HG02973 (cell line): ENCODE measurements at regions not wholly inside any gene's neighbourhood (a gene's known extent, or its start where the extent isn't known, plus 50 kb on each side); places are given as distances from the start of the nearest gene placed in this dataset.

ENCODE experiments used
- ATAC-seq: cut with Tn5 transposase; IDR thresholded peaks from one replicate; pipeline ENCODE4 v1.9.1; 2021; ENCODE audit warnings: moderate library complexity; ENCODE audit not compliant: unreplicated experiment

DNA sequence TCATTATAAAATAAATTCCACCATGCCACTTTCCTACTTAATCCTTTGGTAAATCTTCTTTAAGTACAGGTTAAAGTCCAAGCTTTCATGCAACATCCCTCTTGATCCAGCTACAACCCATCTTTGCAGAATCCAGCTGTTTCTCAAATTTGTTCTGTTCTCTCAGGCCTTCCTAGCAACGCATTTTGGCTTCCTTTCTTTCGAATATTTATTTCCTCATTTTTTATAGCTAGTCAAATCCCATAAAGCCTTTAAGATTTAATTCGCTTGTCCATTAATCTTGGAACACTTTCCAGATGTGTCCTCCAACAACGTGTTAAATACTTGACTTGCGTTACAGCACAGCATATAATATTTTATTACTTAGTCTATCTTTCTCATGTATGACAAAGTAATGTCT, 600.1 kb upstream of the CHORDC1 start:
- no peak for ATAC-seq

DNA sequence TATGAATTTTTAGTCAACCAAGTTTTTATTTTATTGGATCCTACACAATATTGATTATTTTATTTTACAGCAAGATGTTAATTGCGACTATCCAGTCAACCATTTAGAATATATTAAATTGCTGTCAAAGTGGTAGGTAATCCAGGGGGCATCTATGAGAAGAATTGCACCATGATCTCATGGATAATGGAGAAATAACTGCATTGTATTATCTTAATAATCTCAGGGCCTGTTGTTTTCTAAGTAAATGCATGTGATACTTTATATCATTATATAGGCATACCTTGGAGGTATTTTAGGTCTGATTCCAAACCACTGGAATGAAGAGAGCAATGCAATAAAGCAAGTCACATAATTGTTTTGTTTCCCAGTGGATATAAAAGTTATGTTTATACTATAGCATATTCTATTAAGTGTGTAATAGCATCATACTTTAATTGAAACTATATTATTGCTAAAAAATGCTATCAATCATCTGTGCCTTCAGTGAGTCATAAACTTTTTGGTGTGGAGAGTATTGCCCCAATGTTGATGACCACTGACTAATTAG, 595.4 kb upstream of the CHORDC1 start:
- ATAC-seq, result no peak

DNA sequence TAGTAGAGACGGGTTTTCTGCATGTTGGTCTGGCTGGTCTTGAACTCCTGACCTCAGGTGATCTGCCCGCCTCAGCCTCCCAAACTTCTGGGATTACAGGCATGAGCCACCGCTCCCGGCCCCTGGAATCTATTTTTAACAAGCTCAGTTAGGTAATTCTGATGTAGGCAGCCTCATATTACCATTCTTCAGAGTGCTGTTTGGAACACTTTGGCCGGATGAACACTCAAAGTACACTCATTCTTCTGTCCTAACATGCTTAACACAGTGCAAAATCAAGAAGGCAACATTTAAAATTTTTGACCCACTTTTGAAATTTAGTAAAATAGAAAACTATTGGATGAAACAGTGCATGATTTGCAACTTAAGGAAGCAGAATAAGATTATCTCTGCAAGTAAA, 586.7 kb upstream of the CHORDC1 start:
- no peak for ATAC-seq

DNA sequence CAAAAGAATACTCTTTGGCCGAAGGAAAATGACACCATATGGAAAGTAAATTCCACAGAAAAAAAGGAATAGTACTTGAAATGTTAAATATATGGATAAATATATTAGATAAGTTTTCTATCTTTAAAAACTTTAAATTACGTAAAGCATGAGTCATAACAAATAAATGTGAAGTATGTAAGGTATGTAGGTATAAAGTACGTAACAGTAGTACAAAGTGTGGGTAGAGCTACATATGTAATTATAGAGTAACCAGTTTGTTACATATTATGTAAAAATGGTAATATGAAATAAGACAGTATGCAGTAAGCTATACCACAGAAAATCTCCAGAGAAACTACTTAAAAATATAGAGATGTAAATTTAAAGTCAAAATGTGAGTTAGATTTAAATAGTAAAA, 582.3 kb upstream of the CHORDC1 start:
- no peak for ATAC-seq

DNA sequence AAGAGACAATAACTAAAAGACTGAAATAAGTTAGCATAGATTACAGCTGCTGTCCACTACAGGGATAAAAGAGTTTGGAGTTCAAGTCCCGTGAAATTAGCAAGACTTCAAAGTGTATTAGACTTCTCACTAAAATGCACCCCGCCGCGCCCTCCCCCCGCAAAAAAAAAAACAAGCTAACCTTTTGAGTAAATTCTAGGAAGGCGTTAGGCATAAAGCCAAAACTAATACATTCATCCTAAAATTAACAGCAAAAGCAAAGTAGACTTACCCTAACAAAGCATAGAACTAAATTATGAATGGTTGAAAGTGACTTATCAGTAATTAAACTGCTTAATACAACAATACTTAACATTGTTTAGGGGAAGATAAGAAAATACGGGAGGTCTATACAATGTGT, 581.0 kb upstream of the CHORDC1 start:
- no peak for ATAC-seq

DNA sequence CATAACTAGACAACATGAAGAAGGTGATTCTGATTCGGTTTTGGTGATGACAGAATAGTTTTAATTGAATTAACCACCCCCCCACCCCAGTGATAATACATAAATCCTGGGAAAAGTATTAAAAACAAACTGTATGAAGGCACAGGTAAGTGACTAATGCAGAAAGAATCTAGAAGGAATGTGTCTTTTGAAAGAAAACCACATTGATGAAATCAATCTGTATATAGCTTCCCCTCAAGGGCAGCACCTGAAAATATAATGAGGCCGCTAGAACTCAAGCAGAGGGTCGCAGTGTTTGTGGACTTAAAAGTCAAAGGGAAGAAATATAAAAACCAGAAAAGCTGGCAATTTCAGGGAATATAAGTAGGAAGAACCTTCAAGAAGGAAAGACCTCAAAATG, 580.5 kb upstream of the CHORDC1 start:
- no peak for ATAC-seq

DNA sequence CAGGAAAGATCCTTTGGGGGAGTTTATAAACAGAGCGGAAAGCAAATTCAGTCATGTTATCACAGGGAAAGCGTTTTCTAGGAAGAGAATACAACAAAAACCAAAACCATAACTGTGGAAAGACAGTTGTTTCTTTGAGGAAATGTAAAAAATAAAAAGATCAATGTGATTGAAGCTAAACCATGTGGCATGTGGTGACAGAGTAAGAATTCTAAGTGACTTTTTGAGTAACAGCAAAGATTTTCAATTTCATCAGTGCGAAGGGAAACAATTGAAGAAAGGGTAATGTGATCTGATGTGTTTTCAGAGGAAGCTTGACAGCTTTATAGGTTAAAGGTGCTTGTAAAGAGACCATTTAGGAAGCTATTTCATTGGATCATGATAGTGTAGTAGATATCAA, 575.9 kb upstream of the CHORDC1 start:
- ATAC-seq, result no peak

DNA sequence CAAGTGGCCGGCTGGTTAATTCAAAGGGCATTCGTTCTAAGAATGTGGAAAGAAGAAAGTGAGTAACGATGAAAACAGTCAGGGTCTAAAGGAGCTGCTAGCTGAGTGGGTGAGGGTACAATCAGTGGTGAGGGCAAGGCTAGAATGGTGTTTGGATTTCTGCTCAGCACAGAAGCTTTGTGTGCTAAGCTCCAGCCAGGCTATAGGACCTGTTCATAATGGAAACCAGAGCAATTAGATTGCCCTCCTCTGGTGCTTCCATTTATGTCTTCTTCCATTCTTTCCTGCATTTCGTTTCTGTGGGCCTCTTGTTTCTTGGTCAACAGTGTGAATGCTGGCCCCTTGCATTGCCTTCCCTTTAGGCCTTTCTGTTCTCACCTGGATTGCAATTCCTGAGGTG, 572.9 kb upstream of the CHORDC1 start:
- ATAC-seq, result no peak

DNA sequence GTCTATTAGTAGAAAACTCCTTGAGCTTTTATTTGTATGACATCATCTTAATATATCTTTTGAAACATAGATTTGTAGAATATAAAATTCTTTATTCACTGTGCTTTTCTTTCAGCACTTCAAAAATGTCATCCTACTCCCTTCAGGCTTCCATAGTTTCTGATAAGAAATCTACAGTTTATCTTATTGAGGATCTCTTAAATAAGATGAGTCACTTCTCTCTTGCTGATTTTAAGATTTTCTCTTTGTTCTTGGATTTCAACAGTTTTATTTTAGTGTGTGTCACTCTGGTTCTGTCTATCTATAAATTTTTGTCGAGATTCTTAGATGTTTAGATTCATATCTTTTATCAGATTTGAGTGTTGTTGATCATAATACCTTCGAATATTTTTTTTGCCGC, 566.1 kb upstream of the CHORDC1 start:
- no peak for ATAC-seq

DNA sequence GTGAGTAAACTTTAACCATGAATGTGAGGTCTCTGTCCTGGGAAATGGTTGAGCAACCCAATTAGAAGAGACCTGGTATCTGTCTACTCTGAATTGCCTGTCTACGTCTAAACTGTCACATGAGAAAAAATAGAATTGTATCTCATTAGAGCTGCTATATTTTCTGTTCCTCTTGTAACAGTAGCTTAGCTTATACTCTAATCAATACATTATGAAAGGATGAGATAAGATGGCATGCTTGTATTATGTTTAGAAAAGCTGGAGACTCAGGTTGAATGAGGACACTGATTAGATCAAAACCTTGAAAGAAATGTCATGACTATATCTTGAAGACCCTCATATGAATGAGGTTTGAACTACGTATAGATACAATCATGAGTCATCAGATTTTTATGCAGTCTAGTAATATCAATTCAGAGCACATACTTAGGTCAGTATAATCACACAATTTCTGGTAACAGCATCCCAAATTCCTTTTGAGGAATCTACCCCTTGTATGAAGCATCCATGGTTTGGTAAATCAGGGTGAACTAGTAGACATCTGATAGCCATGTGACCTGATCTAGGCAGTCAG, 561.5 kb upstream of the CHORDC1 start:
- ATAC-seq, result no peak

DNA sequence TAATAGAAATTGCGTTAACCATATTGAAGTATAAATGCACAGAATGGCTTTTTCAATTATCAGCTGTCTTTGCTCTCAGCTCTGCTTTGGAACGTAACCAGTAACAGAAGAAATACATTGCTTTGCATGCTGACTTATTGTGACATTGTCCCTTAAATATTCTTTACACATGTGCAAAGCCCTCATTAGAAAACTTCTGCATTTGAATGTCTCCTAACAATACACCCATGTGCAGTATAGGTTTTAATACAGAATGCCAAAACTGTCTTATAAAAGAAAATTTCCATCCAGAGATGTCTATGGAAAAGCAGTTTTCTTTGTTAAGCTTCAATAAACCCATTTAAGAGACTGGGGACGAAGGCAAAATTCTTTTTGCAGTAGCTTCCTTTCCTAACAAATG, 560.3 kb upstream of the CHORDC1 start:
- no peak for ATAC-seq

DNA sequence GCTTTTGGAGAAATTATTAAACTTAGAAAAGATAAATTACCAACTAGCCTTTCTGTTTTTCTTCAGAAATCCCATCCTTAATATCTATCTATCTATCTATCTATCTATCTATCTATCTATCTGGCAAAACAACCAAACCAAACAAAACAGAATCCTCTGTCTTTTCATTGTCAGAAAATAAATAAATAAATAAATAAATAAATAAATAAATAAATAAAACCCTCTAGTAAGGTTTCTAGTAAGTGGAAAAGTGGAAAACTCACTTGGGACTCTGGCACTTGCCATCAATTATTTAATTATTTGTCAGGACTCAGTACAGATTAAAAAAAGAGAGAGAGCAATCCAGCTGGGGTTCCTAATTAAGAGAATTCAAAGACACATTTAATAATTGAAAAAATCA, 556.2 kb upstream of the CHORDC1 start:
- ATAC-seq, result no peak

DNA sequence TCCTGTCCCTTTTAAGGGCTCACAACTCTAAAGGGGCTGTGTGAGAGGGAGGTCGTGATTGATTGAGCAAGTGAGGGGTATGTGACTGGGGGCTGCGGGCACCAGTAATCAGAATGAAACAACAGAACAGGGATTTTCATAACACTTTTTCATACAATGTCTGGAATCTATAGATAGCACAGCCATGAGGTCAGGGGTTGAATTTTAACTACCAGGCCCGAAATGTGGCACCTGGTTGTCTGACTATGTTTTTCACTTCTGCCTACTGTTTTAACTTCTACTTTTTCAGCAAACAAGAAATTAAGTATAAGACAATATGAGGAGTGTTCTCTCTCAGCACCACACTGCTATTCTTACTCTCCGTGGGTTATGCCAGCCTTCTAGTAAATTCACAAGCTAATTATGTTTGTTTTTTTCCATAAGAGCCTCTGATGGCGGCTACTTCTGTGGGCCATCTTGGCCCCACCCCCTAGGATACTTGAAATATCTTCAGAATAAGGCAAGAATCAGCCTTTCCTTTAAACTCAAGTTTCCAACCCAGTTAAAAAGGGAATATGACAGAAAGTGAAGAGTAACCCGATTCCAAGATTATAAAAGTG, 552.8 kb upstream of the CHORDC1 start:
- no peak for ATAC-seq

DNA sequence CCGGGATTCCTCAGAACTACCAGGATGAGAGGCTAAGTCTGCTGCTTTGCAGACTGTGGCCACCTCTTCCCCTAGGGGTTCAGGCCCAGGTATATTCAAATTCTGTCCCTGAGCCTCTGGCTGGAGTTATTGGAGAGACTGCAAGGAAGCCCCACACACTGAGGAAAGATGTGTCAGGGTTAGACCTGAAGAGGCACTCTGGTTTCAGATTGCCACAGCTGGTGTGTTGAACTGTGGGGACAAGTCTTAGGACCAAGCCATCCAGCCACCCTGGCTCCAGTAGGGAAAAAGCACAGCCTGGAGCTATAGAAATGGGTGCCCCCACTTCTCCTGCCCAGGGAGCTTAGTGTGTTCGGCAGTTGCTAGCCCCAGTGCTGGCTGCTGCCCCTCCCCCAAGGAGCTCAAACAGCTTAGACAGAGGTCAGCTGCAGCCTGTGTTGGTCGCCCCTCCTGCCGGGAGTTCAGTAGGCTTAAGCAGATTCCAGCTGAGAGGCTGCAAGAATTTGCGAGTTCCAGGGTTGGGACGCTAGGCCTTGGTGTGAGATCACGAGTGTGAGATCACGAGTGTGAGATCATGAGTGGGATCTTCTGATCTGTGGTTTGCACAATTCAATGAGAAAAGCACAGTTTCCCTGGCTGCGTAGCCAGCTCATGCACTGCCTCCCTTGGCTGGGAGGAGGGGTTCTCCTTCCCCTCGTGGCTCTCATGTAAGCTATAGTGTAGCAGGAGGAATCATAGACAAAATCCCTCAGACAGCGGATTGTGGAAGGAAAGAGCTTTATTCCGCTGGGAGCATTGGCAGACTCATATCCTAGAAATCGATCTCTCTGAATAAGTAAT, 552.1 kb upstream of the CHORDC1 start:
- ATAC-seq, result no peak

DNA sequence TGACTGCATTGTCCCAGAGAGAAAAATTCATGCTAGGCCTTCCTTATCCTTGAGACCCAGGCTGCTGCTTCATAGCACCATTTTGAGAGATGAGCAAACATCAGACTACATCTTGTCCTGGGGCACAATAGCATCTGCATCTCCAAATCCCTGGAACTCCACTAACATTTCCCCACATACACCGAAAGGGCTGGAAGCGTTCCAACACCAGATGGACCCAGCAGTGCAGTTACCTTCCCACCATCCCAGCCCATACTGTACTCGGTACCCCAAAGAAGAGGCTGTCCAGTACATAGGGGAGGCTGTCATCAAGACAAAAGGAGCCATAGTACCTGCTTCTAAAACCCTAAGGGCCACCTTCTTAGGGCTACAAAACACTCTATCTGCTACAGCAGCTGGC, 547.2 kb upstream of the CHORDC1 start:
- ATAC-seq, result no peak

DNA sequence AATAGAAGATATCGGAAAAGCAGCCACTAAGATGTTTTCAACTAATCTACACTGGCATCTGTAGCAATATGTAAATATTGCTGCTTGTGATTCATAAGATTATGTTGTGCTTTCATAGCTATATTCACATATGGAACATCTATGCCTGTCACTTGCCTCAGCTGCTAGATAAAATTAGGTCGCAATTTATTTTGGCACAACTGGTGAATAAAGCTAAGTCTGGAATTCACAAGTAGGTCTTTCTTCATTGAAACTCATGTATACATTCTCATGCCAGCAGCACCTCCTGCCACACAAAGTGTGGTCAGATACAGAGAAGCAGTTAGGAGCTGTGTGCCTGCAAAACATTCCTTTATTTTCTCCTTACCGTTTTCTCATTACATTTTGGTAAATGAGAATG, 543.3 kb upstream of the CHORDC1 start:
- no peak for ATAC-seq

DNA sequence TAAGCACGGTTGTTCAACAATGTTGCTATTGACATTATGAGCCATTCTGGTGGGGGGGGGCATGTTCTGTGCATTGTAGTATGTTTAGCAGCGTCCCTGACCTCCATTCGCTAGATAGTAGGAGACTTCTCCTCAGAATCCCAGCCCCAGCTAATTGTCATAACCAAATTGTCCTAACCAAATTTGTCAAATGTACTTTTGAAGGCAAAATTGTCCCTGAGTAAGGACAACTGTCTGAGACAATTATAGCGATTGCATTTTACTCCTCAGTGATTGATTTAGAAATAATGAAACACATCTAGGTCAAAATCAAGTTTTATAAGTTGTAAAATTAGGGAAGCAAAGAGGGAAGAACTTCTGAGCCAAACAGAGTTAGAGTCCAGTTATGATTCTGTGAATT, 541.8 kb upstream of the CHORDC1 start:
- no peak for ATAC-seq

DNA sequence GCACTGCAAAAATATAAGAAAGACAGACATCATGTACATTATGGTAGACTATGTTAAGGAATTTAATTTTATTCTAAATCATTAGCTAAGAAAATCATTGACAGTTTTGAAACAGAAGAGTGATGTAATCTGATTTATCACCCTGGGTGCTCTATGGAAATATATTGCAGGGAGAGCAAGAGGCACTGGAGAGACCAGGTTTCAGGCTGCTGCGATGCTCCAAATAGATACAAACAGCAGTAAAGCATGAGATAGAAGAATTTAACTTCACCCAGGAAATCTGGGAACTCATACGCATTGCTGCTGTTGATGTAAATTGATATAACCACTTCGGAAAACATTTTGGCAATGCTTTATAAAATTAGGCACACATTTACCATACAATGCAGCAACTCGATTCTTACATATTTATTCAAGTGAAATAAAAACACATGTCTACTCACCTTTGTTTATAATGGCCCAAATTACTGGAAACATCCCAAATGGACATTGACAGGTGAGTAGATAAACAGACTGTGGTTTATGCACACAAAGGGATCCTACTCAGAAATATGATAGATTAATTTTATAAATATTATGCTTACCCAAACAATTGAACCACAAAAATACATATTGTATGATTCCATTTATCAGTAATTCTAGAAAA, 535.1 kb upstream of the CHORDC1 start:
- no peak for ATAC-seq

DNA sequence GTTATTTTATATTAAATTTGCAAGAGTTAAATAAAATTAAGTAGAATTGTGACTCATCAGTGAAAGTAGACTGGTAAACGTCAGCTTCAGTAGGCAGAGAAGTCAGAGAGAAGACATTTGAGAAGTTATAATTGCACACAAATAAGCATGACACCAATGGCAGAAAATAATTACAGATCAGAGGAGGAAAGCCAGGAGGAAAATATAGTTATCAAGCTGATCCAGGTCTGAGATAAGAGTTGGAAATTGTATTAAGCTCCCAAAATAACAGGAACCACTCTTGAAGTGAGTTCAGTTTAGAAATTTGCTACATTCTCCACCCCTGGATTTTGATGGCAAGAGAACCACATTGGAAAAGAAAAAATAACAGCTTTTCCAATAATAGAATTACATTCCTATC, 533.8 kb upstream of the CHORDC1 start:
- ATAC-seq, result no peak

DNA sequence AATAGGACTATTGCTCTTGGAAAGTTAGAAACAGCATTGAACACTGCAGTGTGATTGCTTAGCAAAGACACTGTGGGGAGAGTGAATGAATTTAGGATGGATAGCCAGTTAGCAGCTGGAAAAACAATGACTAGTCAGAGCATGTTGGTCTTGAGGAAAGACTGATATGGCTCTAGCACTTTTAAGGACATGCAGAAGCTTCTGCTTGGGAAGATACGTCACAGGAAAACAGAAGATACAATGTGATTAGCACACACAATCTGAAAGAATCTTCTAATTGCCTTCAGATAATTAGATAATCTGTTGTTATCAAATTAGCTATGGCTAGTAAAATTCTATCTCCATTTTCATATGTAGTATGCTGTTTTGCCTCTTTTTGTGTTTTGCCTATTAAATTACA, 530.7 kb upstream of the CHORDC1 start:
- ATAC-seq, result no peak

DNA sequence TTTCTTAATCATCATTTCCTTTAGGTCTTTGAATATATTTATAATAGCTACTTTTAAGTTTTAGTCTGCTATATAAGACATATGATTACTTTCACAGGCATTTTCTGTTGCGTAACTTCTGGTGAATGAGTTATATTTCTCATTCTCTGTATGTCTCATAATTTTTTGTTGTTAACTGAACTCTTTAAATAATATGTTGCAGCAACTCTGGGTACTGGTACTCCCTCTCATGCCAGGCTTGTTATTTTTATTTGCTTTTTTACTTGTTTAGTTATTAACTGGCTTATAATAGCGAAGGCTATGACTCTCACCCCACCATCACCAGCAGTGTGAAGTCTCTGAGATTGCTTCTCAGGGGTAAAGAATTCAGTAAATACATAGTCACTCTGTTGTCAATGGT, 524.2 kb upstream of the CHORDC1 start:
- ATAC-seq, result no peak

DNA sequence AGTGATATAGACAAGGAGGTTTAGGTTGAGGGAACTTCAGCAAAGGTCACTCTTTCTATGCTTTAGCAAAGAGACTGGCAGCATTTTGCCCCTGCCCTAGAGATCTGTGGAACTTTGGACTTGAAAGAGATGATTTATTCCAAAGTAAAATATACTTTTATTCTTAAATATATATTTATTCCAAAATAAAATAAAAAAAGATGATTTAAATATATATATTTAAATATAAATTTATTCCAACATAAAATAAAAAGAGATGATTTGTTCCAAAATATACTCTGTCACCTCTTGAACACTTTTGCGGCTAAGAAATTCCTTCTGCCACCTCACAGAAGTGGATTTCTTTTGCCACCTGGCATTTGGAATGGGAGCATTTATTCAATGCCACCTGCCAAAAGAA, 521.3 kb upstream of the CHORDC1 start:
- no peak for ATAC-seq
